ENCODE measurements at regions not wholly inside any gene's neighbourhood (a gene's known extent, or its start where the extent isn't known, plus 50 kb on each side); places are given as distances from the start of the nearest gene placed in this dataset.
"Not testable (repeated sequence)": the region's sequence is repeated elsewhere in the genome, so short reads cannot be mapped to it uniquely, and the experiment has no call there.

DNA sequence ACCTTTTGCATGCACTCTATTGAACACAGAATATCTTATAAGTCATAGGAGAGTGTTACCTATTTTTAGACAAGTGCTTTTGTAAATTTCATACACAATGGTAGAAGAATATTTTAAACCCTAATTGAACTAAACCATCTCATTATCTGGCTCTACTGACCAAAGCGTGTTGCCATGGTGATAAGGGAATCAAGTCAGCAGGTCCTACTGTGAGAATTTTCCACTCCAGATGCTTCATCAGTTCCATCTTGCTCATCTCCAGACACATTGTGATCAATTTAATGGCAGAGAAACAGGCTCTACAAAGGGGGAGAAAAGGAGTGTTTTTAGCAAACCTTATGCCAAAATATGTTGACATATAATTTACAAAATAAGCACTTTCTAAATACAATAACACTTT is 621.9 kb upstream of the GHITM start:
- DNase-seq (ENCODE audit: low read depth) = no peak

- no peak for DNase-seq (ENCODE audit: low read depth)
Observed at GRCh38 chr10:83518779-83519178, 620.5 kb upstream of the GHITM start.

- DNase-seq (ENCODE audit: low read depth) = not testable (repeated sequence)
Observed at GRCh38 chr10:83520386-83520785, 618.9 kb upstream of the GHITM start.

- DNase-seq (ENCODE audit: low read depth) = no peak
Observed at GRCh38 chr10:83522456-83522855, 616.9 kb upstream of the GHITM start.

DNA sequence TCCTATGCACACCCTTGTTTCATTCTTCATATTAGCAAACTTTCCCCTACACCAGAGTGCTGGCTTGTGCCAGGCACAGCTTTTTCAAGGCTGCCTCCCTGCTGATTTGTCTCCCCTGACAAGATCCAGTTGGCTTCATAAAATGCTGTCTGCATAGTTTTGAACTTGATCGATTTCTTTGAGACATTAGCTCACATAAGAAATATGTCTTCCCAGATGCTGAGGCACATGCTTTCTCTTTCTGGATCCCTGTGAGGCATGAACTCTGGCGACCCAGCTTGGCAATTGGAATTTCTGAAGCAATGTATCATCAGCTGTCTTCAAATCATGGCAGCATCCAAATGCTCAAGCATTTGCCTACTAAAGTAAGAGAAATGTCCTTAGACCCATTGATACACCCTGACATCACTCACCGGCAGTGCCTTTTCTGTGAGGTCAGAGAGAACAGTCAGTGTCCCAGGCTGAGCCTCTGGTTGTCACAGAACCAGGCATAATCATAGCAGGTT is 616.4 kb upstream of the GHITM start:
- no peak for DNase-seq (ENCODE audit: low read depth)

DNA sequence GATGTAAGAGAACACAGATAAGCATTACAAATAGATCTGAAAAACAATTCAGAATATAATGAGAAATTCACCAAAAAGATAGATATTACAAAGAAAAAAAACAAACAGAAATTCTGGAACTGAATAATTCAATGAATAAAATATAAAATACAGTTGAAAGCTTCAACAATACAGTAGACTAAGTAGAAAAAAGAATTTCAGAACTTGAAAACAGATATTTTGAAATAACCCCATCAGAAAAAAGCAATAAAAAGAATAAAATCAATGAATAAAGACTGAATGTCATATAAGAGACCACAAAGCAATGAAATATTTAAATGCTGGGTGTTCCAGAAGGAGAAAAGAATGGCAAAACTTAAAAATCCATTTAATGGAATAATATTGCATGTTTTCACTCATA is 611.4 kb upstream of the GHITM start:
- no peak for DNase-seq (ENCODE audit: low read depth)

GRCh38 chr10:83533290-83533689 is 606.0 kb upstream of the GHITM start:
- DNase-seq (ENCODE audit: low read depth) = no peak

- no peak for DNase-seq (ENCODE audit: low read depth)
Observed at GRCh38 chr10:83536426-83536825, 602.9 kb upstream of the GHITM start.

GRCh38 chr10:83538047-83538446 is 601.3 kb upstream of the GHITM start:
- no peak for DNase-seq (ENCODE audit: low read depth)

- no peak for DNase-seq (ENCODE audit: low read depth)
Observed at GRCh38 chr10:83539528-83540308, 599.6 kb upstream of the GHITM start.

- no peak for DNase-seq (ENCODE audit: low read depth)
Observed at GRCh38 chr10:83541046-83541445, 598.3 kb upstream of the GHITM start.

DNA sequence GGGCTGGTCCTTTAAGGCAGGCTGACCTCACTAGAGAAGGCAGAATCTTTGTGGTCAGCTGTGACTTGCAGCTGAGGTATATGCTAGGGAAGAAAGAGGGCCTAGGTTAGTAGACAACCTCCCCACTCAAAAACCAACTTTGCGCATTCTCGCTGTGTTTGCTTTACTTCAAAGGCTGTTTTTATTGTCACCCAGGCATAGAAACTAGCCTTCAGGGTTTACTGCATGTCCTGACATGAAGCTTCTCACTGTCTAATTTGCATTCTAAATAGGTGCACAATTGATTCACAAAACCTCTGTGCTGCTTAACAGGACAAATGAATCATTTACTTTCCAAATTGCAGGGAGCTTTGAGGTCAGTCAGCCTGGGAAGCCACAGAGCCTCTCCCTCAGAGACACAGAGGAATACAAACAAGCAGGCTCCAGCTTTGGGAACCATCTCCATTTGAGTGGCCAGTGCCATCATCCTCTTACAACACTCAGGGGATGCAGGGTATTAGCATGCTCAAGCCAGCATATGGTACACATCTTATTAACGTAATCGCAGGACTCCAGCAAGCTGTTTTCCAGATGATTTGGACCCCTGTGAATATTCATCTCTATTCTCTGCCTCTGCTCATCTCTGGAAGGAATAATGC is 596.4 kb upstream of the GHITM start:
- no peak for DNase-seq (ENCODE audit: low read depth)

DNA sequence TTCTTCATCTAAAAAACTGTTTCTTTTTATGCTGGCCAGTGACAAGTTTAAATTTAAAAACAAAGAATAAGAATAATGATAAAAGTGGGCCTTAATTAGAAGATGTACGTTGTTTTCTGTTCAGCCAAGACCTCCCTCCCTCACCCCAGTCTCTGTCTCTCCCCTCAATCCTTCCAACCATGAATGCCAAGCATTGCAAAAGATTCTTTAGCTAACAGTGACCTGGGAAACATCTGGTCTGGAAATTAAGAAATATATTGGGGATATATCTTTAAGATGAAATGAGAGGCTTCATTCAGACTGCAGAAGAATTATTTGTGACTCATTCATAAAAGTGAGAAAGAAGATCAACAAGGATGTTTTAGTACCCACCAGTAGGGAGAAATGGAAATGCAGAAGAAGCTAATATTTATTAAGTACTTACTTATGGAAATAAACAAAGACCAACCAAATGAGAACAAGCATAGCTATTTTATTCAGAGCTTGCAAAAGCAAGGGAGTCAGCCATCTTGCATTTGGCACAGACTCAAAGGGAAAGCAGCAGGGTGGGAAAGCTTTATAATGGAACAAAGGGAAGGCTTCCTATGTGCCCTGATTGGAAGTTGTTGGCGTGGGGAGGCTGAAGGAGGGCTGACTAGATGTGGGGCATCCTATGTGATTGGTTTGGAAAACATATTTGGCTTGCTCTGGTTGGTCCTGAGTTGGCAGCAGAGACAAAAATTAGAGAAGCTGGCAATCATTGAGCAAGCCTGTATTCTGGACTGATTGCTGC is 595.4 kb upstream of the GHITM start:
- no peak for DNase-seq (ENCODE audit: low read depth)

DNA sequence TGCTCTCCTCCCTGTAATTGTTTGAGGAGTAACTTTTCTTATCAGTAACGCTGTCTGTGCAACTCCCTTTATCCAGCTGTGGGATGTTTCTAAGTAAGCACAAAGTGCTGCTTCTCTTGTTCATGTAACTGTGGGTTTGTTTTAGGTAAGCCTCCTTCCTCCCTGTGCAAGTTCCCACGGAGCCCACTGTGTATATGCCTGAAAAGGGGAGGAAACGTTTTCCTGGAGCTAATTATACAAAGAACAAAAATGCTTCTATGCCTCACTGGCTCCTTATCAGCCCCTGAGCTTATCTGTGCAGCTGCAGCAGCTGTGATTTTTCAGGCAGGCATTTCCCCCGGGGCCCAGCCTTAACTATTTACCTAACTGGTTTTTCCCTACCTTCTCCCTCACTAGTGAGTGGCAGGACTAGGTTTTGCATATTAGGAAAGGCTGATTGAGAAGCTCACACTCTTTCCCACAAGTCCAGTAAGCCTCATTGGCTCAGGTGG is 593.4 kb upstream of the GHITM start:
- no peak for DNase-seq (ENCODE audit: low read depth)

- not testable (repeated sequence) for DNase-seq (ENCODE audit: low read depth)
Observed at GRCh38 chr10:83551190-83551589, 588.1 kb upstream of the GHITM start.

DNA sequence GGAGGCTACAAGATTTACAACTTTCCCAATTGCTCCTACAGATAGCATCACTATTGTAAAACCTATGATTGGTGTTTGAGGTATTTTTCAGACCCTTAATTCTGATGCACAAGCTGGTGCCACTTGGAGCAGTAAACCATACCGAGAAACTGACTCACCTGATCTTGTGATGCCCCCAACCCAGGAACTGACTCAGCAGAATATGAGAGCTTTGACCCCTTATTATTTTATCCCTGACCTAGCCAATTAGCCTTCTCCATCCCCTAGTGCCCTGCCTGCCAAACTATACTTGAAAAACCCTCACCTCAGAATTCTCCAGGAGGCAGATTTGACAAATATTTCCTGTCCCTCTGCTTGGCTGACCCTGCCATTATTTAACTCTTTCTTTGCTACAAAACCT is 585.9 kb upstream of the GHITM start:
- DNase-seq (ENCODE audit: low read depth) = no peak

GRCh38 chr10:83555264-83555663 is 584.0 kb upstream of the GHITM start:
- no peak for DNase-seq (ENCODE audit: low read depth)

DNA sequence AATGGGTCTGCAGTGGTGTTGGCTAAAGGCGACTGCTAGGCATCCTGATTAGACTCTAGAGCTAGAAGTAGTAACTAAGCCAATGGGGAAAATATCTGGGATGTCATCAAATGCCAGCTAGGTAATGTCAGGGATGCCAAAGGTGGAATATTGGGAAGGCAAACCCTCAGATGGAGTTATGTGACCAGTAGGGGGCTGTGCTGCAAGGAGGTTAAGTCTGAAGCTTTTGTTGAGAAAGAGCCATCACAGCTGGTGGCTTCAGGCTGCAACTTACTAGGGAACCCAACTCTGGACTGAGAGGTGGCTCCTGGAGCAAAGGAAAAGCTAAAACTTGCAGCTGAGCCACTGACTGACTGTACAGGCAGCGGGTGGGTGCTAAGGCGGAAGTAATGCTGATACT is 576.9 kb upstream of the GHITM start:
- no peak for DNase-seq (ENCODE audit: low read depth)

DNA sequence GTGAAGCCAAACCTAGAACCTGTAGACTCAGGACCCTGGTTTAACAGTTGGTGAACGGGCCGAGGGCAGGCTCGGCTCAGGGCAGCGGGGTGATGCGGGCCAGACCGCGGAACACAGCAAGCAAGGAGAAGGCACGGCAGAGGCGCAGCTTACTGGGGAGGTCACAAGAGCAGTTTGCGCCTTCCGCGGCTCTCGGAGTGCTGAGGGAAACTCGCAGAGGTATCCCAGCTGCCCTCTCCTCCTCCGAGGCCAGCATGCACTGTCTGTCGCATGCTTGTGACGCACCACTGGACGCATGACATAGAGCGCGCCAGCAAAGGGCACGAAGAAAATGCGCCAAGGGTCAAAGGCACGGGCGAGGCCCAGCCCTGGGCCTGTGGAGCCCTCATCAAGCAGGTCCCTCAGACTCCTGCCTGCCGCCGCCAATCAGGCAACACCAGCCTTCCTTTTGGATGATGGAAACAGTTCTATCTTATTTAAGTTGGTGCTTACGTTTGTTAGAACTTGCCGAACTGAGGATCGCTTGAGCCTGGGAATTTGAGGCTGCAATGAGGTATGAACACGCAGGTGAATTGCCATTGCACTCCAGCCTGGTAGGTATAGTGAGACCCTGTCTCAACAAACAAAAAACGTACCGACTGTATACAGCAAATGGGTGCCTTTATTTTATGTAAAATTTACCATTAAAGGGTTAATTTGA is 574.3 kb upstream of the GHITM start:
- no peak for DNase-seq (ENCODE audit: low read depth)

DNA sequence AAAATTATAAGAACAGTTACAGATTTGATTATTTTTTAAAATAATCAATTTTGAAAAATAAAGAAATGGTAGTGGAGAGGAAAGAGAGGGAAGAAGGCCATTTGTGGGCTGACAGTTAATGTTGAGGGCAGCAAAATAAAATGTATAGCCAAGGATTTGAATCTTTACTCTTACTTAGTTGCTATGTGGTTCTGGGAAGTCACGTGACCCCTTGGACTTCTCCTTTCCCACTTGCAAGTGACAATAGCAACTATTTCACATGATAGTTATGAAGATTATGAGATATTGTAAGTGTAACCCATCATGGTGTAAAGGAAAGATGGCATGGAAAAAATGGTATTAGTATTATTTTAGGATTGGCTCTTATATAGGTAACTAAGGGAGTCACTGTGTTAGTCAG is 567.3 kb upstream of the GHITM start:
- DNase-seq (ENCODE audit: low read depth) = no peak

DNA sequence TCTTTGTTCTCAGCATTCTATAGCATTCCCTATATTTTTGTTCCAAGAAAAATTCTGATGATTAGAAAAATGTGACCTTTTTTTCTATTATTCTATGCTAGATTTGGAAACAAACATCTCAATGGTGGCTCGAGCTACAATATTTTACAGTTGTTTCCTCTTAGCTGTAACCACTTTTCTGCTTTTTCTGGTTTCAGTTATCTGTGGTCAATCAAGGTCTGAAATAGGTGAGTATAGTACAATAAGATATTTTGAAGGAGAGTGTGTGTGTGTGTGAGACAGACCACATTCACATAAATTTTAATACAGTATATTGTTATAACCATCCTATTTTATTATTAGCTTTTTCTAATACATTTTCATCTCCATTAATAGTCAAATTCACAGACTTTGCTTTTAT is 564.5 kb upstream of the GHITM start:
- no peak for DNase-seq (ENCODE audit: low read depth)

GRCh38 chr10:83577421-83577820 is 561.9 kb upstream of the GHITM start:
- DNase-seq (ENCODE audit: low read depth) = no peak
